ENCODE measurements at regions not wholly inside any gene's neighbourhood (a gene's known extent, or its start where the extent isn't known, plus 50 kb on each side); places are given as distances from the start of the nearest gene placed in this dataset.

DNA sequence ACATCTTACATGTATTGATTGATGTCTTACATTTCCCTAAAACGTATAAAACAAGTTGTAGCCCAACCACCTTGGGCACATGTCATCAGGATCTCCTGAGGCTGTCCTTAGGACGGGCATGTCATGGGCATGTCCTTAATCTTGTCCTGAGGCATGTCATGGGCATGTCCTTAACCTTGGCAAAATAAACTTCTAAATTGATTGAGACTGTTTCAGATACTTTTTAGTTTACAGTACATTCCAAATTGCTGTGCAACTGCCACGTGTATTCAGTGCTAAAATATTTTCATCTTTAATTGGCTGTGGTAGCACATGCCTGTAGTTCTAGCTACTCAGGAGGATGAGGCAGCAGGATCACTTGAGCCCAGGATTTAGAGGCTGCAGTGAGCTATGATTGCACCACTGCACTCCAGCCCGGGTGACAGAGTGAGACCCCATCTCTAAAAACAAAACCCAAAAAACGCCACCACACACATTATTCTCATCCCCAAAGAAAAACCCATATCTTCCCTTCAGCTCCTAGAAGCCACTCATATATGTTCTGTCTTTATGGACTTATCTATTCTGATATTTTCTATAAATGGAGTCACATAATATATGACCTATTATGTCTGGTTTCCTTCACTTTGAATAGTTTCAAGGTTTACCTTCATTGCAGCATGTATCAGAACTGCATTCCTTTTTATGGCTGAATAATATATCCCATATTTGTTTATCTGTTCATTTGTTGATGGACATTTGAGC lies 96.0 kb upstream of the BTG3 start:
- Histone ChIP-seq H3K79me1 (ENCODE audit: low read depth, low read length) (no peaks in the 10 kb centered on the region), H3K9ac (replicated peaks in 1 of 4; ENCODE audit: extremely low read depth in 1 of 4, low read depth in 3 of 4, low read length in 3 of 4) (no peak overlapping the region), H3K79me2 (ENCODE audit: control insufficient read depth in 1 of 2, insufficient read depth in 2 of 2, low read length in 2 of 2) (no peaks in the 10 kb centered on the region), H3K18ac (ENCODE audit: extremely low read depth, low read length) (no peak overlapping the region), H3K56ac (replicated peaks; ENCODE audit: insufficient read length, low read depth, low read length) (no peak overlapping the region), H3K27ac (ENCODE audit: low read depth, low read length) (no peak overlapping the region), H3K14ac (ENCODE audit: insufficient read length) (no peak overlapping the region), H2AFZ (ENCODE audit: low read length) (peak overlapping the region; percentile 85; the same call in 1 of the 2 replicates), H2AK5ac (ENCODE audit: low read depth, low read length) (no peak overlapping the region), H3K4me3 (ENCODE audit: extremely low read depth in 1 of 4, insufficient read depth in 2 of 4, low read depth in 3 of 4, low read length in 4 of 4) (no peak overlapping the region), H3K9me3 (ENCODE audit: insufficient read depth in 2 of 2, low read depth in 1 of 2, low read length in 1 of 2) (peaks cover 5 to 9% of the 10 kb centered on the region in 2 experiments; a peak in 3 of 4 replicates), H2BK20ac (ENCODE audit: low read length) (no peak overlapping the region), H3K4me2 (ENCODE audit: insufficient read depth in 1 of 2, low read depth in 2 of 2, low read length in 2 of 2) (no peak overlapping the region), H3K36me3 (ENCODE audit: control insufficient read depth in 2 of 4, insufficient read depth in 4 of 4, low read length in 3 of 4) (no peaks in the 10 kb centered on the region), H4K20me1 (replicated peaks in 1 of 2; ENCODE audit: control insufficient read depth in 1 of 2, insufficient read depth in 2 of 2, low read length in 2 of 2) (no peaks in the 10 kb centered on the region), H2BK12ac (ENCODE audit: low read depth, low read length) (no peak overlapping the region), H2BK5ac (ENCODE audit: low read depth, low read length) (peak overlapping the region; percentile 91; the same call in 1 of the 2 replicates), H4K91ac (replicated peaks; ENCODE audit: insufficient read length, low read length) (peak overlapping the region; percentile 65), H3K23ac (ENCODE audit: insufficient read length) (no peak overlapping the region), H3K4ac (replicated peaks; ENCODE audit: insufficient read length, low read depth, low read length) (no peak overlapping the region), H3K4me1 (replicated peaks in 1 of 4; ENCODE audit: control insufficient read depth in 3 of 4, insufficient read depth in 4 of 4, low read length in 3 of 4) (no peaks in the 10 kb centered on the region), H3K27me3 (replicated peaks in 1 of 4; ENCODE audit: control insufficient read depth in 3 of 4, extremely low read depth in 1 of 4, insufficient read depth in 3 of 4, low read length in 3 of 4) (no peaks in the 10 kb centered on the region), H4K8ac (ENCODE audit: extremely low read depth, insufficient read depth, low read length) (no peak overlapping the region), H3K23me2 (ENCODE audit: low read depth, low read length) (no peaks in the 10 kb centered on the region), H2BK15ac (ENCODE audit: low read length) (no peak overlapping the region), H2BK120ac (replicated peaks; ENCODE audit: low read depth, low read length) (peak overlapping the region; percentile 21), H4K5ac (ENCODE audit: insufficient read length, low read depth, low read length) (no peak overlapping the region)
- WGBS, 2 experiments (ENCODE audit: extremely low coverage in 1 of 2, insufficient coverage in 1 of 2, insufficient read length in 1 of 2, insufficient replicate concordance in 2 of 2, low coverage in 1 of 2, low lambda C conversion rate in 2 of 2, missing lambda C conversion rate in 1 of 2): 89% methylated on average over 5 of the region's 5 CpGs; no CpG with 5 or more reads in 1 of the 2 experiments
- no peak for DNase-seq (ENCODE audit: low read depth in 1 of 2, low spot score in 2 of 2)
- POLR2A ChIA-PET (ENCODE audit: partially characterized antibody): no interaction called here
- CTCF ChIA-PET (ENCODE audit: partially characterized antibody): no interaction called here
- no peak for FAIRE-seq
- no peak for TF ChIP-seq SIRT6 (IDR thresholded peaks at IDR 0.05; ENCODE audit: low read length)
- no peak for TF ChIP-seq SRF (IDR thresholded peaks at IDR 0.05; ENCODE audit: low read depth, low read length)
- no peak for TF ChIP-seq TEAD4 (IDR thresholded peaks at IDR 0.05; ENCODE audit: low read depth, low read length)
- TF ChIP-seq, protein P1, sequence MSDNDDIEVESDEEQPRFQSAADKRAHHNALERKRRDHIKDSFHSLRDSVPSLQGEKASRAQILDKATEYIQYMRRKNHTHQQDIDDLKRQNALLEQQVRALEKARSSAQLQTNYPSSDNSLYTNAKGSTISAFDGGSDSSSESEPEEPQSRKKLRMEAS (IDR thresholded peaks at IDR 0.05): no peak
- no peak for TF ChIP-seq RFX5 (IDR thresholded peaks at IDR 0.05; ENCODE audit: borderline replicate concordance, low read depth, low read length)
- no peak for TF ChIP-seq EP300 (IDR thresholded peaks at IDR 0.05; ENCODE audit: borderline replicate concordance in 1 of 2, low read depth in 2 of 2, low read length in 2 of 2)
- TF ChIP-seq KDM4A (IDR thresholded peaks at IDR 0.05; ENCODE audit: low read depth, low read length, severe bottlenecking): no peak

Data from H1 (cell line).